ENCODE measurements at regions not wholly inside any gene's neighbourhood (a gene's known extent, or its start where the extent isn't known, plus 50 kb on each side); places are given as distances from the start of the nearest gene placed in this dataset.
A peak's percentile ranks its signal among the peaks of the same experiment; 100 is the strongest.

- intact Hi-C loops (cut with DNase I, micrococcal nuclease): no loop called here
- ATAC-seq (no peak), DNase-seq (peak in 1 of 2 donors; percentile 14)
These were observed 65.1 kb upstream of the CCDC160 start for GRCh38 chrX:134171661-134172587.

- no peak for ATAC-seq
- peak in 1 of 2 donors; percentile 14 for DNase-seq
- intact Hi-C loops (cut with DNase I, micrococcal nuclease): no loop called here
These were observed 64.3 kb upstream of the CCDC160 start for GRCh38 chrX:134172588-134173259.

- no peak for DNase-seq
- intact Hi-C loops (cut with DNase I, micrococcal nuclease): no loop called here
- ATAC-seq: no peak
These were observed 63.3 kb upstream of the CCDC160 start for GRCh38 chrX:134173541-134174272.

- intact Hi-C loops (cut with DNase I, micrococcal nuclease): no loop called here
- ATAC-seq (no peak), DNase-seq (no peak)
These were observed 62.7 kb upstream of the CCDC160 start for GRCh38 chrX:134174273-134174660.

- no peak for DNase-seq
- intact Hi-C loops (cut with DNase I, micrococcal nuclease): no loop called here
- ATAC-seq: no peak
These were observed 62.1 kb upstream of the CCDC160 start for GRCh38 chrX:134174859-134175258.

GRCh38 chrX:134177527-134177926 is 59.5 kb upstream of the CCDC160 start:
- intact Hi-C loops (cut with DNase I, micrococcal nuclease): no loop called here
- ATAC-seq: no peak
- DNase-seq: no peak

GRCh38 chrX:134180601-134181274 is 56.2 kb upstream of the CCDC160 start:
- ATAC-seq (no peak), DNase-seq (no peak)
- intact Hi-C loops (cut with DNase I, micrococcal nuclease): no loop called here

GRCh38 chrX:134181275-134181660 is 55.7 kb upstream of the CCDC160 start:
- intact Hi-C loops (cut with DNase I, micrococcal nuclease): no loop called here
- DNase-seq (no peak), ATAC-seq (no peak)

GRCh38 chrX:134183665-134184064 is 53.3 kb upstream of the CCDC160 start:
- ATAC-seq (no peak), DNase-seq (no peak)
- intact Hi-C loops (cut with DNase I, micrococcal nuclease): no loop called here

- DNase-seq (no peak), ATAC-seq (no peak)
- intact Hi-C loops (cut with DNase I, micrococcal nuclease): no loop called here
These were observed 52.0 kb upstream of the CCDC160 start for GRCh38 chrX:134184936-134185335.

GRCh38 chrX:134186362-134187121 is 50.4 kb upstream of the CCDC160 start:
- no peak for ATAC-seq

More at GRCh38 chrX:134186362-134187121, 50.4 kb upstream of the CCDC160 start:
- peak in 1 of 2 donors; percentile 7 for DNase-seq
- intact Hi-C loops (cut with DNase I, micrococcal nuclease): no loop called here
